ENCODE measurements at regions not wholly inside any gene's neighbourhood (a gene's known extent, or its start where the extent isn't known, plus 50 kb on each side); places are given as distances from the start of the nearest gene placed in this dataset.

- intact Hi-C loops (cut with micrococcal nuclease; ENCODE audit: unreplicated experiment) = no loop called here
- Histone ChIP-seq H4K20me1 (ENCODE audit: insufficient read depth, low read length) (no peaks in the 10 kb centered on the region), H3K4me1 (ENCODE audit: insufficient read depth, low read length, poor library complexity, severe bottlenecking) (no peaks in the 10 kb centered on the region), H3K79me2 (ENCODE audit: insufficient read depth, low read depth, low read length) (no peaks in the 10 kb centered on the region), H3K9me3 (ENCODE audit: low read length) (no peaks in the 10 kb centered on the region), H3K36me3 (ENCODE audit: insufficient read depth, low read length) (no peaks in the 10 kb centered on the region), H3K27ac (ENCODE audit: low read depth, low read length, poor library complexity, severe bottlenecking) (no peak overlapping the region), H3K4me3 (ENCODE audit: low read depth, low read length, poor library complexity, severe bottlenecking) (no peak overlapping the region), H3K4me2 (ENCODE audit: low read length) (no peak overlapping the region), H2AFZ (ENCODE audit: low read length) (no peak overlapping the region), H3K9me2 (ENCODE audit: insufficient read depth, low read length) (no peaks in the 10 kb centered on the region)
- ChIA-PET CTCF (ENCODE audit: unreplicated experiment) (no interaction called here), POLR2A (no interaction called here)
- BruUV-seq (replicated peaks) = no TSS peak
- no peak for TF ChIP-seq EZH2phosphoT487 (IDR thresholded peaks at IDR 0.05; ENCODE audit: borderline replicate concordance, low read depth, low read length)
- TF ChIP-seq CTCF (conservative IDR thresholded peaks at IDR 0.05; ENCODE audit: low read length) = no peak
- no peak for DNase-seq (ENCODE audit: low spot score)
Observed at GRCh38 chr20:1809611-1810510, 85.3 kb upstream of the SIRPA start.

GRCh38 chr20:1809131-1809572 is 86.1 kb upstream of the SIRPA start:
- H3K4me2 ChIP-seq (ENCODE audit: low read length) = no peak overlapping the region

GRCh38 chr20:1808101-1808500 is 87.1 kb upstream of the SIRPA start:
- POLR2A ChIA-PET = no interaction called here
- Histone ChIP-seq H3K4me2 (ENCODE audit: low read length) (no peak overlapping the region), H2AFZ (ENCODE audit: low read length) (no peak overlapping the region), H3K79me2 (ENCODE audit: insufficient read depth, low read depth, low read length) (no peaks in the 10 kb centered on the region), H3K9me2 (ENCODE audit: insufficient read depth, low read length) (no peaks in the 10 kb centered on the region), H3K27ac (ENCODE audit: low read depth, low read length, poor library complexity, severe bottlenecking) (no peak overlapping the region), H4K20me1 (ENCODE audit: insufficient read depth, low read length) (no peaks in the 10 kb centered on the region), H3K36me3 (ENCODE audit: insufficient read depth, low read length) (no peaks in the 10 kb centered on the region), H3K4me3 (ENCODE audit: low read depth, low read length, poor library complexity, severe bottlenecking) (no peak overlapping the region), H3K9me3 (ENCODE audit: low read length) (no peaks in the 10 kb centered on the region), H3K4me1 (ENCODE audit: insufficient read depth, low read length, poor library complexity, severe bottlenecking) (no peaks in the 10 kb centered on the region)
- DNase-seq (ENCODE audit: low spot score) = no peak
- CTCF ChIA-PET (ENCODE audit: unreplicated experiment) = no interaction called here
- TF ChIP-seq EZH2phosphoT487 (IDR thresholded peaks at IDR 0.05; ENCODE audit: borderline replicate concordance, low read depth, low read length) (no peak), CTCF (conservative IDR thresholded peaks at IDR 0.05; ENCODE audit: low read length) (no peak)
- intact Hi-C loops (cut with micrococcal nuclease; ENCODE audit: unreplicated experiment) = no loop called here
- BruUV-seq (replicated peaks) = no TSS peak

More at GRCh38 chr20:1809131-1809572, 86.1 kb upstream of the SIRPA start:
- POLR2A ChIA-PET = no interaction called here
- H3K79me2 ChIP-seq (ENCODE audit: insufficient read depth, low read depth, low read length) = no peaks in the 10 kb centered on the region
- intact Hi-C loops (cut with micrococcal nuclease; ENCODE audit: unreplicated experiment) = no loop called here
- DNase-seq (ENCODE audit: low spot score) = no peak
- H3K27ac ChIP-seq (ENCODE audit: low read depth, low read length, poor library complexity, severe bottlenecking) = no peak overlapping the region
- H2AFZ ChIP-seq (ENCODE audit: low read length) = no peak overlapping the region
- no peaks in the 10 kb centered on the region for H3K9me3 ChIP-seq (ENCODE audit: low read length)
- no peak for TF ChIP-seq EZH2phosphoT487 (IDR thresholded peaks at IDR 0.05; ENCODE audit: borderline replicate concordance, low read depth, low read length)
- CTCF ChIA-PET (ENCODE audit: unreplicated experiment) = no interaction called here
- H3K4me3 ChIP-seq (ENCODE audit: low read depth, low read length, poor library complexity, severe bottlenecking) = no peak overlapping the region
- H3K4me1 ChIP-seq (ENCODE audit: insufficient read depth, low read length, poor library complexity, severe bottlenecking) = no peaks in the 10 kb centered on the region
- no TSS peak for BruUV-seq (replicated peaks)
- no peaks in the 10 kb centered on the region for H3K36me3 ChIP-seq (ENCODE audit: insufficient read depth, low read length)
- H3K9me2 ChIP-seq (ENCODE audit: insufficient read depth, low read length) = no peaks in the 10 kb centered on the region
- H4K20me1 ChIP-seq (ENCODE audit: insufficient read depth, low read length) = no peaks in the 10 kb centered on the region
